C4-2B (cell line): ENCODE measurements at regions not wholly inside any gene's neighbourhood (a gene's known extent, or its start where the extent isn't known, plus 50 kb on each side); places are given as distances from the start of the nearest gene placed in this dataset.
A peak's percentile ranks its signal among the peaks of the same experiment; 100 is the strongest.
"Not testable (repeated sequence)": the region's sequence is repeated elsewhere in the genome, so short reads cannot be mapped to it uniquely, and the experiment has no call there.

ENCODE experiments used
- H3K27ac ChIP-seq: fragments of 450-650 bp; 2 replicates; pipeline ENCODE4 v1.5.1; 2017
- CTCF ChIP-seq: fragments of 450-650 bp; conservative IDR thresholded peaks from 2 replicates; pipeline ENCODE4 v1.5.1; 2017; ENCODE audit warnings: mild to moderate bottlenecking
- ZFX ChIP-seq: fragments of 450-650 bp; IDR thresholded peaks from 2 replicates; pipeline ENCODE4 v1.6.1; 2017

GRCh38 chr2:107558295-107558694 lies 268.4 kb upstream of the RGPD4 start:
- TF ChIP-seq ZFX (no peak), CTCF (no peak)
- no peak overlapping the region for H3K27ac ChIP-seq

DNA sequence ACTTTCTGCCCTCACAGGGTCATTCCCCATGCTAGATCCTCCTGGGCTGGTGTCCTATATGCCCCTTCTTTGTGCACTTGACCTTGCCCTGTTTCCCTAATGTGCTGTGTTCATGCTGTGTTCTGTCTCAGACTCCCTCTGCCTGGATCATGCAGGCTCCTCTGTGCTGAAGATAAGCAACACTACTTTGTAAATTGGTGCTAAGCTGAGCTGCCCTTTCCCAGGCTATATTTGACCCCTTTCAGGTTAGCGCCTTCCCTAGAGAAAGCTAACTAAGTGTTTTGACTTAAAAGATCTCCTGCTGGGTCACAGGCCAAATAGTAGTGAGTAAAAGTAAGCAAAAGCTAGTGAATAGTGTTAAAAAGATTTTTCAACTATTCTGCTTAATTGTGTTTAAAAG lies 257.2 kb upstream of the RGPD4 start:
- TF ChIP-seq CTCF (no peak), ZFX (no peak)
- H3K27ac ChIP-seq, result no peak overlapping the region

DNA sequence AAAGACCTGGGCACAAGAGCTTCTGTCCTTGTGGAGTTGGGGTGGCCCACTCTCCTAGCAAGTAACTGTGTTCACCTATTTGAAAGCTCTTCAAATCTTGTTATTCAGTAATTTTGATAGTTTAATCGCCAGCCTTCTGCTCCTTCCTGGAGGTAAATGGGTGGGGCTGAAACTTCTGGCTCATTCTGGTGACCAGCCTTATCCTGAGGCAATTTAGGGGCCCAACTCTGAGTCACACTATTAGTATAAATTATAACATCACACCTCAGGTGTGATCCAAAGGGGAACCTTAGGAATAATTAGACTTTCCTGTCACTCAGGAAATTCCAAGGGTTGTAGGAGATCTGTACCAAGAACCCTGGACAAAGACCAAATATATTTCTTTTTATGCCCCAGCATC lies 255.8 kb upstream of the RGPD4 start:
- TF ChIP-seq CTCF, result no peak
- no peak for TF ChIP-seq ZFX

DNA sequence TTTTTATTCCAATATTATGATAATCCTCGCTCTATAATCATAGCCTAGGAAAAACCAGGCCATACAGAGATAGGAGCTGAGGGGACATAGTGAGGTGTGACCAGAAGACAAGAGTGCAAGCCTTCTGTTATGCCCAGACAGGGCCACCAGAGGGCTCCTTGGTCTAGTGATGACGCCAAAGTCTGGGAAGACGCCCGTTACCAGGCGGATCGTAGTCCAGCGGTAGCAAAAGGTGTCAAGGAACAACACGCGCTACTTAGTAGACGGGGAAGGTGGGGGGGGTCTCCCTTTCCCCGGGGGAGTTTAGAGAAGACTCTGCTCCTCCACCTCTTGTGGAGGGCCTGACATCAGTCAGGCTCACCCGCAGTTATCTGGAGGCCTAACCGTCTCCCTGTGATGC lies 253.8 kb upstream of the RGPD4 start:
- peak; percentile 64 for TF ChIP-seq CTCF
- H3K27ac ChIP-seq, result not testable (repeated sequence)

More for the DNA sequence above, 255.8 kb upstream of the RGPD4 start:
- no peak overlapping the region for H3K27ac ChIP-seq

DNA sequence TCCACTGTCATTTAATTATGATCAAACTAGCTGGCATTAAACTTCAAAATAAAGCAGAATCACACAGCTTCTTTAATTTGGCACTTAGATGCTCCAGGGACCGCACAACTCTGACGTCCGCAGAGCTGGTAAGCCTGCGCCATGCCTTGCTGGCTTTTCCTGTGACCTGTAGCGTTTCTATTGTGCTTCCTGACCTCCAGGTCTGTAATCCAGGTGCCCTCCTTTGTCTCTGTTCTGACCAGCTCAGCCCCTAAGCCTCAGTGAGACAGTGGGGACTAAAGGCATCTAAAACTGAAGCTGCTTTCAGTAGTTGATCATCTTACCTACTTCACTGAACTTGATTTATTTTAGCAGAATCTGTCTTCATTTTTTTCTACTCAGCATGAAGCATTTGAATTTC lies 249.7 kb upstream of the RGPD4 start:
- TF ChIP-seq CTCF, result no peak
- H3K27ac ChIP-seq, result no peak overlapping the region

DNA sequence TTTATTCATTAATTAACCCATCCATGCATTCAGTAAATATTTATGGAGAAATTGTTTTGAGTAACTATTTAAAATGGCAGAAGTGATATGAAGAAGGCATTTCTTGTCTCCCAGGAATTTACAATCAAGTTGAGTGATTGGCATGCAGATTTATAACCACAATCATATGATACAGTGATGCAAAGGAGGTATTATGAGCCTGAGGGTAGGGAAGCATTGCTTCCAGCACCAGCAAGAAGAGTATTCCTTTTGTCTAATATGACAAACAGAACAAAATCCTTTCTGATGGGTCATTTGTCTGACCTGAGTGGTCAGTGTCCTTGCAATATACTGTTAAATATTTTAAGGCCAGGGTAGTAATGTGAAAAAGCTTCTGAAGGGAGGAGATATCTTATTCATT lies 244.2 kb upstream of the RGPD4 start:
- no peak overlapping the region for H3K27ac ChIP-seq
- TF ChIP-seq CTCF (no peak), ZFX (no peak)

DNA sequence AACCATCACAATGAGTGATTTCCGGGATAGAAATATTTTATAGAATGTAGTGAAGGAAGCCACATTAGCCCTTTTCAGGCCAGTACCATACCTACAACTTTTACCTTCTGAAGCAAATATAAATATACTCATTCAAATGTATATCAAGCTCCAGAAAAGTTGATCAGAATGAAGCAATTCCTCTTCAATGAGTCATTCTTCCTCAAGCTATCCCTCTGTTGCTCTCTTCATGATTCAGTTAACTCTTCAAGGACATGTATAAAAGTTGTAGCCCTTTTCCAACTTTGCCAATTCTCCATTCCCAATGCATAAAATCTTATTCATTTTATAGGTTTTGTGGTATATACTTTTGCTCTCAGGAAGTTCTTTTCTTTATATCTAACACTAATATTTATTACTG lies 242.1 kb upstream of the RGPD4 start:
- TF ChIP-seq CTCF (no peak), ZFX (no peak)

More for the DNA sequence above, 242.1 kb upstream of the RGPD4 start:
- H3K27ac ChIP-seq, result no peak overlapping the region
